TTC549 (cell line): ENCODE measurements at regions not wholly inside any gene's neighbourhood (a gene's known extent, or its start where the extent isn't known, plus 50 kb on each side); places are given as distances from the start of the nearest gene placed in this dataset.

ENCODE experiments used
- FAIRE-seq: peaks from 2 replicates; lab custom pipeline; 2012; peaks lifted over from hg19 to GRCh38; lab: Jason Lieb, UNC

DNA sequence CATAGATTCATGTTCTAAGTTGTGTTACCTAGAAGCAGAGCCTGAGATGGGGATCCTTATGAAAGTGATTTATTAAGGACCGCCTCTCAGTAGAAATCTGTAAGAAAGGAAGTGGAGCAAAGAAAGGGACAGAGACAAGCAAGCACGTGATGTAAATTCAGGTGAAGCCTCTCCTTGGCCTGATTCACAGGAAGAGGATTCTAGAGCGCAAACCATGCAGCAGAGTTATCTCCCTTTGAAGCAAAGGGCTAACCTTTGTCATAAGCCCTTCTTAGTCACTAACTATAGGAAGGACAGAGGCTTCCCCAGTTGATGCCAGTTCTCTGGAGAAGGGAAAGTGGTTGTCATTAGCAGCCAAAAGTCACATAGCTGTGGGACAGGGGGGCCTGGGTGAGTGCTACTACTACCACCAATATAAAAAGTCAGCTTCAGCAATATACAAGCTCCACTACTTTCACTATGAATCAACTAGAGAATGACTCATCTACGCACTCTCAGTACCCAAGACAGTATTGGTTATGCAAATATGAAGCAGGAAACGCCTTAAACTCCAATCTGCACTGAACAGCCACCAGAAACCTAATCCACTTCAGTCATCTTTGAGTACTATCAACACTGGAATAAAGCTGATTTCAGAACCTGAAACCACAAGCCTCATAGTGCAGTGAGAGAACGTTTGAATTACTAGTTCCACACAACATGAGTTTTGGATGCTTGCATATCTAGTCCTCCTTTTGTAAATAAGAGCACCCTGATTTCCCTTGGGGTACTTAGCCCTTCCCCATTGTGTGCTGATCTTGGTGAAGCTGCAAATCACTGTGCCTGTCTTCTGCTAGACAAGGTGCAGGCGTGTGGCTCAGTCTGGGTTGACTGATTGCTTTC, 162.7 kb downstream of the ZNF608 start:
- FAIRE-seq, result no peak

DNA sequence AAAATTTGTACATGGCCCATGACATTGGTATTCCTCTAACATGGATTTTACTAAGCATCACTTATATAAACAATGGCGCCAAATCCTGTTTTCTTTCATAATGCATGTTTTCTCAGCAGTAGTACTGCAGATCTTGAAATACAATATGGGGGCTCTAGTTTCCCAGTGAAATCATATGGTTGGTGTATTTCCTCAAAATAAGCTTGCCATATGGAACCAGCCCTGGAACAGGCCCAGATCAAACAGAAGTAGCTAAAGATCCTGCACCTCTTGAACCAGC, 163.9 kb downstream of the ZNF608 start:
- no peak for FAIRE-seq

DNA sequence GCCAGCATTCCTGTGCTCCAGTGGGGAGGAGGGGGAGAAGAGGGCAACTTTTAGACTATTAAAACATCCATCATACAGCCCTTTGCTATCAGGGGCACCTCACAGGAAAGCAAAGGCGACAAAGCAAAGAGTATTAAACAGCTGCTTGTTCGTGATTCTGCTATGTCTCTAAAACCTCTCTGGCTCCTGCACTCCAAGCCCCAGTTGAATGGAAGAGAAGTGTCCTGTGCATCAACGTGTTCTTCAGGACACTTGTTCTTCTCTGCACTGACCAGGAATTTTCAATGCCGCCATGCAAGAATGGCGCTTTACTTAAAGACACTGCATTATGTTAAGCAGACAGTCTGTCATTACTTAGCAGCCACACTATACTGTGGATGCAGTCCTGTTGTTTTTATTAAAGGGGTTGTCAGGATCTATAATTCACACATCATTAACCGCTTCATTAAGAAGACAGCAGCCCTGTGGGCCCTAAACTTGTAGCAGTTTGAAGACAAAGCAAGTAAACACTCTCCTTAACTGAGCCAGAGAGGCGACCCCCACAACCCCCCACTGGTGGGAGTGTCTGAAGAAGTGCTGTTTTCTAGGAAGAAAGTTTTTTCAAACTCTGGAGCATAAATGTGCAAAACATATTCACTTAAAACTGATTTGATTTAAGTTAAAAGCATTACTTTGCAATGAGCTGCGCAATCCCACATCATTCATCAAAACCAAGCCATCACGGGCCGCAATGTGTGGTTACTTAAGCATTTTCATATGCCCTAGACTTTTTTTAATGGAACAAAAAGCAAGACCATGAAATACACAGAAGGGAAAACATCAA, 164.5 kb downstream of the ZNF608 start:
- FAIRE-seq, result no peak

DNA sequence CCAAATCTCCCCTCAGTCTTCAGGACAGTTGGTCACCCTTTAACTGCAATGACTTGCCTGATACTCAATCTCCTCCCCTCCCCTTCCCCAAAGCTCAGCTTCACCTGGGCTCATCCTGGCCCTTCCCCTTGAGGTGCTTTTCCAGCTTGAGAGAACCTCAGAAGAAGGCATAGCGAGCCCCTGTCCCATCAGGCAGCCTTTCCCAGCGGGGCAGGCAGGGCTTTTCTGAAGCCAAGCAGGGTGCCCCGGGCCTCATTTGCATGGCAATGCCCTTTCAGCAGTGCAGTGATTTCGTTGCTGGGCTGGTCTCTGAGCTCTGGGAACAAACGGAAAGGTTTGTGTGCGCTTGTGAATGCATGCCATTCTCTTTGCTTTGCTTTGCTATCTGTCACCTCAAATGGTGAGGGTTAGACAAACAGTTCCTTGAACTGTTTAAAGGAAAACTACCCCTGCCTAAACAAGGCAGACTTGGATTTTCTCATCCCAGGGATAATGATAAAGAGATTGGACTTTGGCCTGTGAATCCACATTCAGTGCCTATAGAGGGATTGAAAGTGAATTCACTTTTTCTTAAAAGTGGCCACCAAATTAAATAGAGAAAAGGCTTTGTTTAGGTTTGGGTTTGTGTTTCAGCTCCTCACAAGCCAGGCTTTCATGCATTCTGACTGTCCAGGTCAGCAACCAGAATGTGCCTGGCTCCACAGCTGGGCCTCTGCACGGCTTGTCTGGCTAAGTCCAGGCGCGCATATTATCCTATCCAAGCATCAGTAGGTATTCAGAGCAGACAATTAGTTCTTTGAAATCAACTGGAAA, 165.3 kb downstream of the ZNF608 start:
- no peak for FAIRE-seq

DNA sequence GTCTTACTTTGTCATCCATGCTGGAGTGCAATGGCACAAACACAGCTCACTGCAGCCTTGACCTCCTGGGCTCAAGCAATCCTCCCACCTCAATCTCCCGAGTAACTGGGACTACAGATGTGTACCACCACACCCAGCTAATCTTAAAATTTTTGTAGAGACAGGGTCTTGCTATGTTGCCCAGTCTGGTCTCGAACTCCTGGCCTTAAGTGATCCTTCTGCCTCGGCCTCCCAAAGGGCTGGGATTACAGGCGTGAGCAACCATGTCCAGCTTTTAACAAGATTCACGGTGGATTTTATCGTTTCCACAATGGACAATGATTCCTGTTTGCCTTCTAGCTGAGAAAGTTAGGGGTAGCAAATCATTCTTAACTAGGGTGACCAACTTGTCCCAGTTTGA, 165.9 kb downstream of the ZNF608 start:
- FAIRE-seq, result no peak

DNA sequence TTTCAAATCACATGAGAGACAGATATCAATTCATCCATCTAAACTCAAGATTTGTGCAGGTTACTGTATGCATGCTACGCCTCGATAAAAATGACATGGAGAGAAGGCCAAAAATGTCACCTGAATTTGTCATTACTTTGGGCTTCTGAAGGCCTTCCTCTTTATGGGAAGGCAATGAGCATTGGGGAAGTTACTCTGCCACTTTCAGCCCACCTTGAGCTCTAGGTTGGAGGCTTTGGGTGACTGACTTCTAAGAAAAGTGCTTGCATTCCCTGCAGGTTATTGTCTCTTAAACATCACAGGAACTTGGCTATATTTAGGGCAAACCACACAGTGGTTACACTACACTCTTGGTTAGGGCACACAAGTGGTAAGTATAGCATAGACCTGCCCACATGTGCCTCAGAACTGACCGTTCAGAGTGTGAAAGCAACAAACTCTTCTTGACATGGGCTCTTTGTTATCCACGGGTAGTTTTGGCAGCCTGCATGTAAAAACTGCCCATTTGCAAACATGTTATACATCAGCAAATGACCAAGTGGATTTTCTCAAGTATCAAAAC, 169.5 kb downstream of the ZNF608 start:
- no peak for FAIRE-seq

DNA sequence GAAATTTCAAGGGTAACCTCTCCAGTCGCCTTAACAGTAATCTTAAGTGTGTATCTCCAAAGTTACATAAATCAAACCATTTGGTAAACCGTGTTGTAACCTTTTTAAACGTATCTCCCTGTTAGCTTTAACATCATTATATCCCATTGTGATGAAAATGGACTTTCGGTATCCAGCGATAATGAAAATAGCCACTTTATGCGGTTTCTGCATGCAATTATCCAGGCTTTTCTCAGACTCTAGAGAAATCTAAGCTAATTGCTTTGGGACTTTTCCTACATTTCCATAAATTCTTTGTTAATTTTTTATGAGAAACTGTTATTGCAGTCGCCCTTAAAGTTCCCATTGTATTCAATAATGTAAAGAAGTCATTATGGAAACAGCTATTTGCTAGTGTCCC, 170.7 kb downstream of the ZNF608 start:
- FAIRE-seq, result no peak

DNA sequence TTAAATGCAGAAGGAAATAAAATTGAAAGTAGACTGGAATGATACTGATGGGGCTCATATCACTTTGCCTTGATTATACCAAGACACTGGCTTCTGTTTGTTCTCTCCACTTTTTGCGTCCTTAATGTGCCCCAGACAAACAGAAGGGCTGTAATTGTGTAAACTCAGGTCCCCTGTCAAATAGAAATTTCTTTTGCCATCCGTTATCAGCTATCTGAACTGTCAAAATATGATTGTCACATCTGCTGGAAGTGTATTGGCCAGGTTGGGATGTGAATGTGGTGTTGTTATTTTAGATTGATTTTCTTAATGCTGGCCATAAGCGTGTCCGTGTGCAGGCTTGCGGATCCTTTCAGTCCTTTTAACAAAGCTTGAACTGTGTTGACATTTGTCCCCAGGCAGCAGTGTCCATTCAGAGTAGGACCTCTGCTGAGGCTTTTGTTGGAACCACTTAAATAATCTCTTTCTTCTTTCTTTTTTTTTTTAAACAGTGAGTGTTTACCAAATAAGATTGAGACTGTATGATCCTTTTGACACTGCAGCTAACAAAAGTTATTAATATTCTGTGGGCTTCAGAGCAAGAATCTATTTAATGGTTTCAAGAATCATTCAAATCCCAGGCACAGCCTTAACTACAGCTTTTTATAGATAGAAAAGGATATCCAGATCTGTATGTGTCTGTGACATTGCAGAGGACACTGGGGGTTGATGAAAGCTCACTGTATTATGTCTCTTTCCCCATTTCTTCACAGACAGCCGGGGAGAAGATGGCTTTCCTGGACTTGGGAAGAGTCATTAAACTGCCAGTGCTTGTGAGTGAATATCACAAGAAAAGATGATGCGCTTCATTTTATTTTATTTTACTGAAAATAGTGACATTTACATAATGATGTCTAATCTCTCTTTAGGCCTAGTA, 171.7 kb downstream of the ZNF608 start:
- FAIRE-seq, result no peak

DNA sequence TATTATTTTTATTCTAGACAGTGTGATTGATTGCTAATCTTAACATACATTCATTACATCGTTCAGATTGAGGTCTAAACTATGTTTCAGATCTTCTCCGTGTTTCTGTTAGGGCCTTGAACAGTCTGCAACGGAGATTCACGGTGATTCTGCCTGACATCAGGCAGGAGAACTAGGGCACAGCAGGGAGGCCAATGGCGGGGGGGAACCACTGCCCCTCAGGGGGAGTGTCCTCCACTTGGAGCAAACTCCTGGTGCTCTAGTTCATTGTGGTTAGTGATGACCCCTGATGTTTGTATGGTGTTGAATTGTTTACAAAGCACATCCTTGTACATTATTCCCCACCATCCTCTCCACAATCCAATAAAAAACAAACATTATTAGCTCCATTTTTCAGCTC, 173.5 kb downstream of the ZNF608 start:
- FAIRE-seq, result no peak

DNA sequence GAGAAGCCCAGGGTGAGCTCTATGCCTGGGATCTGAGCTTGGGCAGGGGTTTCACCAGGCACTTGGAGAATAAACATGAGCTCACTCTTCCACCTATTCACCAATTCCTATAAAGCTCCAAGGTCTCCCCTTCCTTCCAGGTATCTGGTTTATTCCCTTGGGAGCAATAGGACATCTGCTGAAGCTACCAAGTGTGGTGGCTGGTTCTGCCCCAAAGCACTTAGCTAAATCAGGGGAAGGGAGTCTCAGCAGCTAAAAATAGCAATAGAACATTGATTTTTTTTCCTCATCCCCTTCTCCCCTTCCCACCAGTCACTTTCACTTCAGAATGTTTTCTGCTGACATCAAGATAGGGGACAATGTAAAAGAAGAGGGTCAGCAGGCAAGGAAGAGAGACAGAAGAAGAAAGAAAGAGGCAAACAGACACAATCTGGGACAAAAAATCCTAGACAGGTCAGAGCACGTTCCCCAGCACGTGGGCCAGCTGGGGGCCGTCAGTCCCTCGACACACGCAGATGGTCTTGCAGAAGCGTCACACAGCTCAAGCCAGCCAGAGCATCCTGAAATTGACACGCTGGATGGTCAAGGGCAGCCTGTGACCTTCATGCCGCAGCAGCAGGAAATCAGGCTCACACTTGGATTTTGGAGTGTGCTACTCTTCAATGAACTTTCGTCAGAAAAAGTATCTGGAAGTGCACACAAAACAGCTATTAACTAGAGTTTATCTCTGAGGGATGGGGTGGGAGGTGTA, 176.0 kb downstream of the ZNF608 start:
- FAIRE-seq, result no peak

DNA sequence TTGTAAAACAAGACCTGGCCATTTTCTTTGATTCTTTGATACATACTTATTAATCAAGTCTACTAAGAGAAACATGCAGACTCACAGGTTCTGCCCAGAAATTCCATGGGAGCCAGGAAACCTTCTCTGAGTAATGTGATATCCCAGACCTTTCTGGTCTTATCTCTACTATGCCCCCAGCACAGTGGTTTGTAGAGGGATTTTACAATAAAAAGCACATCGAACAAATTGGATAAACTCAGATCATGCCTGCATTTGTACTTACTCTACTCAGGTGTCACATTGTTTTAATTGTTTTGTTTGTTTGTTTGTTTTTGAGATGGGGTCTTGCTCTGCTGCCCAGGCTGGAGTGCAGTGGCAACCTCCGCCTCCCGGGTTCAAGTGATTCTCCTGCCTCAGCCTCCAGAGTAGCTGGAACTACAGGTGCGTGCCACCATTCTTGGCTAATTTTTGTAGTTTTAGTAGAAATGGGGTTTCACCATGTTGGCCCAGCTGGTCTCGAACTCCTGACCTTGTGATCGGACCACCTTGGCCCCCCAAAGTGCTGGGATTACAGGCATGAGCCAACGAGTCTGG, 179.5 kb downstream of the ZNF608 start:
- FAIRE-seq, result no peak

DNA sequence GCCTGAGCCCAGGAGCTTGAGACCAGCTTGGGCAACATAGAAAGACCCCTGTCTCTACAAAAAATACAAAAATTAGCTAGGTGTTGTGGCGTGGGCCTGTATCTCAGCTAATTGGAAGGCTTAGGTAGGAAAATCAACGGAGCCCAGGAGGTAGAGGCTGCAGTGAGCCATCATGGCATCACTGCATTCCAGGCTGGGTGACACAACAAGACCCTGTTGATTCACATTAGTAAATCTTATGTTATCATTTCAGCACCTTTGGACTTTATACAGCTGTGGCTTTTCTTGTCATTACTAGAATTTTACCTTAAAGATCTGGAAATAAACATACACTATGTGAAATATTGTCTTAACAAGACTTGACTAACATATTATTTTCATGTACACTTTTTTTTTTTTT, 185.0 kb downstream of the ZNF608 start:
- no peak for FAIRE-seq

DNA sequence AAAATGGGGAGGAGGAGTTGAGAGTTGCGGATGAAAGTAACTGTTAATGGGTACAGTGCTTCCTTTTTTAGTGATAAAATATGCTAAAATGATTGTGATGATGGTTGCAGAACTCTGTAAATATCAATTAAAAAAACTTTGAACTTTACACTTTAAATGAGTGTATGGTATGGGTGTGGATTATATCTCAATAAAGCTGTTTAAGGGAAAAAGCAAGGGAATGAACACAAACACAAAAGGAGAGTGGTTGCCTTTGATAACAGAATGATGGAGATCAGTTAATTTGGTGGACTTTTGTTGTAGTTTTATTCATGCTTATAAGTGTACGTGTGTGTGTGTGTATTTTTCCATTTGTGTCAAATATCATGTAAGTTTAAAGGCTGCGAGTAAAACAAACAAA, 186.1 kb downstream of the ZNF608 start:
- FAIRE-seq, result no peak

DNA sequence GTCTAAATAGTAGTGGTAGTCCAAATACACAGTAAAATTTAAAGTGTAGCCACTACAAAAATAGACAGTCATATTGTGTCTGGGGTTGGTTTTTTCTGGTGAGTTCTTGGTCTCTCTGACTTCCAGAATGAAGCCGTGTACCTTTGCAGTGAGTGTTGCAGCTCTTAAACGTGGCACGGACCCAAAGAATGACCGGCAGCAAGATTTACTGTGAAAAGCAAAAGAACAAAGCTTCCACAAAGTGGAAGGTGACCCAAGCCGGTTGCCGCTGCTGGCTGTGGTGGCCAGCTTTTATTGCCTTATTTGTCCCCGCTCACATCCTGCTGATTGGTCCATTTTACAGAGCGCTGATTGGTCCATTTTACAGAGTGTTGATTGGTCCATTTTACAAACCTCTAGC, 188.7 kb downstream of the ZNF608 start:
- FAIRE-seq, result no peak

DNA sequence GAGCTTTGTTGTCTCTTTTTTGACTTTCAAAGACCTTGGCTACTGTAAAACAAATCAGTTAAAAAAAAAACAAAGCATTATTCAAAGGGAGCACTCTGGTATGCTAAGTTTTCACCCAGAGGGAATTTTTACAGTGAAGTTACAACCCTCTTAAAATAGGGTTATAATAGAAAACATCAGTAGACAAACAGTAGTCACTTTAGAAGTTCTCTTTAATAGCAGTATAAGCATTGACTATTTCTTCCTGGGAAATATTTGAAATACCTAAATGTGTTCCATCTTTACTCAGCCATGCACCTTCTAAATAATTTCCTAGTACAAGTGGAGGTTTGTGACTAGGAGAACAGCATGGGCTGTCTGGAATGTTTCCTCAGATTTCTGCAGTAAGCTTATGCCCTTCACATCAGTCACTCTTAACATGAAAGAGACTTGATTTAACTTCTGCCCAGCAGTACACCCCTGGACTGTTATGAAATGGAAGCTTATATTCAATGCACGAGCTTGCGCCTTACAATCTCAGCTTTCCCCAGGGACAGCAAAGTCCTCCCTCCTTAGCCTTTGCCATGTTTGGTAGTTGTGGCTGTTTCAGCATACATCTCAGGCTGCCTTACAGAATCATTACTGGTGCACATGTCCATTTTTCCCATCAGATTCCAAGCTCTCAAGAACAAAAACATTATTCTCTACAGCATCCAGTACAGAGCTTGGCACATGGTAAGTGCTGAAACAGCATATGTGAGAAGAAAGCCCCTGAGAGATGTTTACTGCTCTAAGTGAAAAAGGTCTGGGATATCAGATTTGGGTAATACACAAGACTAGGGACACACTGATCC, 191.5 kb downstream of the ZNF608 start:
- FAIRE-seq, result no peak

DNA sequence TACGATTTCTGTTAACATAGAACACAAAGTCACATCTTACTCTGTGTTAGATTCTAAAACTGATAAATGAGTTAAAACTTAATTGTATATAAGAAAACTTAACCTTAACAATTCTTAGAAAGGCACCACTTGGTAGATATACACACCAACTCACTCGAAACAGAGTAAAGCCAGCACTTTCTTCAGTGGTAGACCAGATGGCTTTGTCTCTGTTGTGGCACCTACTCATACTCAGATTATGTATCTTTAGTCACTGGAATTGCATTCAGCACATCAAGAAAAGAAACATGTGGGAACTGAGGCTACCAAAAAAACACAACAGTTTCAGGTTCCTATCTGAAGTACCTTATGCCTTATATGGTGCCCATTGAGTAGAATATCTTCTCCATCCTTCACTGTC, 192.5 kb downstream of the ZNF608 start:
- no peak for FAIRE-seq

DNA sequence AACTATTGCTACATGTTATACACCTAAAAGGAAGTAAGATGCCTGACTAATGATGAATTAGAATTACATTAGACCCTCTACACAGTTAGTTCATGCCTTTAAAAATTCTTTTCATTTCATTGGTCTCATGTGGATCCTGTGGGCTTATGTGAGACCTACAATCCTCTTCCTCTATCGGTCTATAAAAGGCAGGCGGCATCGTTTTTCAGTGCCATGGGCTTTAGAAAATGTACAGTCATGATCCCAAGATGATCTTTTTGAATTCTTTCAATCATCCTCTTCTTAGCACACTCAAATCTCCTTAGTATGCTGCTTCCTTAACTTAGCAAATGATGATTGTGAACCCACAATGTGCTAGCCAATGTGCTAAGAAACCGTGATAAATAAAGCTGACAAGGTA, 193.9 kb downstream of the ZNF608 start:
- FAIRE-seq, result no peak

DNA sequence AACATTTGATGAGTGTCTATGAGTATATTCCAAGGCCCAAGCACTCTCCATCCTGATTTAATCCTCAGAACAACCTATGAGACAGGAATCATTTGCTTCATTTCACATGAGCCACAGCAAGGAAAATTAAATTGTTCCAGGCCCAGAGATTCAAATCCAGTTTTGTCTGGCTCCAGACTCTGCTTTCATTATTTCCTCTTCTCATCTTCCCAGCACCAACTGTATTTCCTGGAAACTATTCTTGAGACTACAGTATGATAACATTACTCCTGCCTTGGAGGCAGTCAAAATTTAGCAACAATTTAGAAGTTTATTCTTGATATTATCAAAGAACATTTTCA, 194.5 kb downstream of the ZNF608 start:
- FAIRE-seq, result no peak

DNA sequence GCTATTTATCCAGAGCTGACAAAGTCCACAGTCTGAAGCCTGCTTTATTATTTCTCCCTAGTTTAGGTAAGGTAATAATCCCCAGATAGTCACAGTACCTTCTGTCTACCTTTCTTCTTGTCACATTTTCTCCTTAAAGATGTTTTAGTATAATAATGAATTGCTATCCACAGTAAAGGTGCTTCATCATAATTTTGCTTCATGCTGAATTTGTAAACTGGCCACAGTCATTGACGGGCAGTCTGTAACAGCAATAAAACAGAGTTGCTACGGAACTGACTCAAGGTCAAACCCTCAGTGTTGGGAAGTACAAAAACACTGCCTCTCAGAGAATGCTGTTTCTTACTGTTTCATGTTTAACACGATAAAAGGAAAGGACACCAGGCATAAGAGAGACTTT, 195.7 kb downstream of the ZNF608 start:
- FAIRE-seq, result no peak
